GM12878 (cell line): ENCODE measurements at regions not wholly inside any gene's neighbourhood (a gene's known extent, or its start where the extent isn't known, plus 50 kb on each side); places are given as distances from the start of the nearest gene placed in this dataset.

Source experiments
- ATAC-seq: fragments of 200-7000 bp; cut with Tn5 transposase; 3 replicates; pipeline ENCODE4 v1.9.1; 2020; ENCODE audit warnings: mild to moderate bottlenecking, moderate library complexity
- BruUV-seq: library from RNA; stranded (reverse); fragments of 400-500 nt; replicated peaks from 2 replicates; lab custom pipeline; 2021; lab: Mats Ljungman, UMichigan
- CTCF ChIA-PET: fragments of 300-600 bp; sonication (Branson Sonifier 250); formaldehyde crosslinking; extraction: SDS; loops from one replicate; lab custom pipeline; 2021; ENCODE audit warnings: inconsistent platforms; lab: Yijun Ruan, JAX
- POLR2A ChIA-PET: fragments of 350-600 bp; formaldehyde crosslinking; extraction: SDS; loops from one replicate; lab custom pipeline; 2021; ENCODE audit warnings: inconsistent platforms; lab: Charles Lee
- RAD21 ChIA-PET: fragments of 300-600 bp; sonication (Branson Sonifier 250); formaldehyde crosslinking; loops from one replicate; lab custom pipeline; 2023; ENCODE audit warnings: antibody characterized with exemption; ENCODE audit not compliant: unreplicated experiment; lab: Charles Lee
- SMC1A ChIA-PET: fragments of 300-600 bp; sonication (Branson Sonifier 250); formaldehyde crosslinking; loops from one replicate; lab custom pipeline; 2023; ENCODE audit not compliant: unreplicated experiment, uncharacterized antibody; lab: Charles Lee
- DNase-seq: peaks from one replicate; pipeline ENCODE4 v3.0.0-alpha.2; 2011; ENCODE audit warnings: low read depth, low spot score
- FAIRE-seq: peaks from 3 replicates; lab custom pipeline; 2011; peaks lifted over from hg19 to GRCh38; lab: Jason Lieb, UNC
- H2AFZ ChIP-seq: 2 replicates; pipeline ENCODE4 v1.6.0; 2011; ENCODE audit warnings: low read depth, low read length, control low read depth; ENCODE audit not compliant: control insufficient read depth
- H3K27ac ChIP-seq: 2 replicates; pipeline ENCODE4 v1.5.1; 2011; ENCODE audit warnings: control low read depth; ENCODE audit not compliant: control insufficient read depth, insufficient read depth
- H3K27me3 ChIP-seq, 2 experiments: replicated peaks in 1 of 2; 2 replicates each; pipeline versions ENCODE4 v1.6.0 to v1.6.1; 2011; ENCODE audit warnings: low read length in 1 of 2; ENCODE audit not compliant: control insufficient read depth in 2 of 2, insufficient read depth in 2 of 2
- H3K36me3 ChIP-seq, 2 experiments: 2 replicates each; pipeline ENCODE4 v1.5.1; 2011; ENCODE audit warnings: low read length in 1 of 2; ENCODE audit not compliant: control insufficient read depth in 2 of 2, insufficient read depth in 2 of 2
- H3K4me1 ChIP-seq: 2 replicates; pipeline ENCODE4 v1.6.1; 2011; ENCODE audit warnings: mild to moderate bottlenecking, low read length, moderate library complexity, mixed read lengths; ENCODE audit not compliant: control insufficient read depth, insufficient read depth
- H3K4me2 ChIP-seq: 2 replicates; pipeline ENCODE4 v1.6.0; 2011; ENCODE audit warnings: control low read depth; ENCODE audit not compliant: control insufficient read depth, insufficient read depth
- H3K4me3 ChIP-seq: fragments of 200-600 bp; sonication (generic); 2 replicates; pipeline ENCODE4 v1.5.1; 2016
- H3K79me2 ChIP-seq: 2 replicates; pipeline ENCODE4 v1.6.0; 2011; ENCODE audit warnings: low read length; ENCODE audit not compliant: control insufficient read depth, insufficient read depth
- H3K9ac ChIP-seq: 2 replicates; pipeline ENCODE4 v1.8.0; 2011; ENCODE audit warnings: low read length, control low read depth, mixed read lengths; ENCODE audit not compliant: control insufficient read depth, insufficient read depth
- H3K9me3 ChIP-seq: replicated peaks from 3 replicates; pipeline ENCODE4 v1.5.1; 2011; ENCODE audit warnings: mild to moderate bottlenecking, low read length; ENCODE audit not compliant: control insufficient read depth, insufficient read depth
- H4K20me1 ChIP-seq: 2 replicates; pipeline ENCODE4 v1.6.0; 2011; ENCODE audit not compliant: control insufficient read depth, insufficient read depth
- ATF2 ChIP-seq: IDR thresholded peaks from 2 replicates; pipeline ENCODE4 v1.6.1; 2012; ENCODE audit warnings: low read length, inconsistent platforms
- BCL11A ChIP-seq: IDR thresholded peaks from 2 replicates; pipeline ENCODE4 v1.6.1; 2011; ENCODE audit warnings: low read depth, low read length
- BHLHE40 ChIP-seq, 2 experiments: fragments of 450-650 bp in 1 of 2; IDR thresholded peaks; 2 replicates each; pipeline ENCODE4 v1.6.1; 2011 to 2017; ENCODE audit warnings: low read depth in 2 of 2, borderline replicate concordance in 1 of 2, improper control_type of control experiment in 1 of 2, low read length in 1 of 2, mild to moderate bottlenecking in 1 of 2
- BRCA1 ChIP-seq: IDR thresholded peaks from 2 replicates; pipeline ENCODE4 v1.6.1; 2011; ENCODE audit warnings: low read depth, low read length, improper control_type of control experiment
- IKZF2 ChIP-seq, 2 experiments: fragments of 450-650 bp; IDR thresholded peaks; 2 replicates each; pipeline ENCODE4 v1.6.1; 2017; ENCODE audit warnings: mild to moderate bottlenecking in 2 of 2, moderate library complexity in 2 of 2
- IRF5 ChIP-seq: fragments of 450-650 bp; IDR thresholded peaks from 2 replicates; pipeline ENCODE4 v1.6.1; 2017; ENCODE audit warnings: borderline replicate concordance
- MTA2 ChIP-seq: fragments of 450-650 bp; IDR thresholded peaks from 2 replicates; pipeline ENCODE4 v1.6.1; 2016; ENCODE audit warnings: low read depth, mild to moderate bottlenecking, moderate library complexity
- RAD51 ChIP-seq: fragments of 450-650 bp; IDR thresholded peaks from 2 replicates; pipeline ENCODE4 v1.6.1; 2016; ENCODE audit warnings: moderate library complexity, mild to moderate bottlenecking, inconsistent platforms
- SIN3A ChIP-seq: IDR thresholded peaks from 2 replicates; pipeline ENCODE4 v1.6.1; 2012; ENCODE audit warnings: low read depth, low read length, improper control_type of control experiment
- SRF ChIP-seq, 2 experiments: IDR thresholded peaks; 2 replicates each; pipeline ENCODE4 v1.6.1; 2011; ENCODE audit warnings: low read depth in 2 of 2, low read length in 2 of 2, mild to moderate bottlenecking in 1 of 2, moderate library complexity in 1 of 2
- STAT1 ChIP-seq: fragments of 450-650 bp; conservative IDR thresholded peaks from 2 replicates; pipeline ENCODE4 v1.6.1; 2014; ENCODE audit warnings: antibody characterized with exemption, mild to moderate bottlenecking
- USF2 ChIP-seq: IDR thresholded peaks from 2 replicates; pipeline ENCODE4 v1.6.1; 2011; ENCODE audit warnings: low read depth, low read length, improper control_type of control experiment, borderline replicate concordance
- WGBS: methylation state at CpG from one replicate; pipeline ENCODE4 v1.1.6; 2016; ENCODE audit warnings: low lambda C conversion rate; ENCODE audit not compliant: insufficient replicate concordance, insufficient coverage; ENCODE audit errors: missing lambda C conversion rate; 5-methylcytosine and 5-hydroxymethylcytosine counted together
- in situ Hi-C: fragments of 300-500 bp; cut with MboI; formaldehyde crosslinking; loops from 9 replicates; pipeline ENCODE4 v1.14.3; 2018; ENCODE audit warnings: mixed read lengths
- intact Hi-C: fragments of 100-400 bp; cut with micrococcal nuclease; formaldehyde crosslinking; loops from one replicate; pipeline ENCODE4 v1.14.2; 2022; ENCODE audit not compliant: unreplicated experiment

GRCh38 chr18:53874103-53874502 is 350.4 kb downstream of the MBD2 start:
- WGBS, result 23% methylated on average over 2 of the region's 2 CpGs
- ChIA-PET CTCF (no interaction called here), POLR2A (no interaction called here), SMC1A (no interaction called here), RAD21 (no interaction called here)
- no peaks in the 10 kb centered on the region for H4K20me1 ChIP-seq
- ATAC-seq (no peak), FAIRE-seq (no peak), DNase-seq (no peak)
- no peaks in the 10 kb centered on the region for H3K36me3 ChIP-seq
- no peaks in the 10 kb centered on the region for H3K79me2 ChIP-seq
- H3K27me3 ChIP-seq, result no peaks in the 10 kb centered on the region
- H2AFZ ChIP-seq, result no peak overlapping the region
- no peaks in the 10 kb centered on the region for H3K4me1 ChIP-seq
- H3K9me3 ChIP-seq, result no peaks in the 10 kb centered on the region
- no peak overlapping the region for H3K9ac ChIP-seq
- H3K4me2 ChIP-seq, result no peak overlapping the region
- no peak overlapping the region for H3K27ac ChIP-seq
- H3K4me3 ChIP-seq, result no peak overlapping the region
- TF ChIP-seq USF2 (no peak), IKZF2 (IDR thresholded peaks at IDR 0.05) (no peak), IRF5 (no peak), MTA2 (no peak), RAD51 (no peak), SRF (IDR thresholded peaks at IDR 0.05; ENCODE audit: low read depth in 2 of 2, low read length in 2 of 2) (no peak)
- BruUV-seq, result no TSS peak
- intact Hi-C loops, result no loop called here
- in situ Hi-C loops, result no loop called here

GRCh38 chr18:53864770-53865169 is 359.7 kb downstream of the MBD2 start:
- no peaks in the 10 kb centered on the region for H3K36me3 ChIP-seq
- no peaks in the 10 kb centered on the region for H3K4me1 ChIP-seq
- SMC1A ChIA-PET, result no interaction called here
- CTCF ChIA-PET, result no interaction called here
- H3K4me3 ChIP-seq, result no peak overlapping the region
- in situ Hi-C loops, result no loop called here
- RAD21 ChIA-PET, result interaction anchor here (0.7 kb wide), 1 partner anchor 295 kb away, joined by 3 read pairs; no protein-coding TSS in a partner anchor
- POLR2A ChIA-PET, result no interaction called here
- no peak overlapping the region for H3K27ac ChIP-seq
- no peak overlapping the region for H2AFZ ChIP-seq
- 9% methylated on average over 5 of the region's 5 CpGs for WGBS
- no peaks in the 10 kb centered on the region for H3K27me3 ChIP-seq
- no peak for DNase-seq
- intact Hi-C loops, result no loop called here
- no peak for TF ChIP-seq SIN3A
- no peak for TF ChIP-seq BRCA1
- no peak for TF ChIP-seq BHLHE40 (IDR thresholded peaks at IDR 0.05; ENCODE audit: borderline replicate concordance in 1 of 2, low read depth in 2 of 2, low read length in 1 of 2)
- no peak for TF ChIP-seq BCL11A
- no peak for TF ChIP-seq ATF2
- TF ChIP-seq STAT1, result no peak
- H3K79me2 ChIP-seq, result no peaks in the 10 kb centered on the region
- H3K9ac ChIP-seq, result no peak overlapping the region
- no peaks in the 10 kb centered on the region for H3K9me3 ChIP-seq
- no peaks in the 10 kb centered on the region for H4K20me1 ChIP-seq
- BruUV-seq, result no TSS peak
- H3K4me2 ChIP-seq, result no peak overlapping the region
- FAIRE-seq, result no peak
- ATAC-seq, result no peak
